ENCODE measurements at regions not wholly inside any gene's neighbourhood (a gene's known extent, or its start where the extent isn't known, plus 50 kb on each side); places are given as distances from the start of the nearest gene placed in this dataset.
"Not testable (repeated sequence)": the region's sequence is repeated elsewhere in the genome, so short reads cannot be mapped to it uniquely, and the experiment has no call there.

- H3K4me1 Mint-ChIP-seq (ENCODE audit: low read depth); H3K27ac Mint-ChIP-seq; H3K4me3 Mint-ChIP-seq; H3K27me3 Mint-ChIP-seq (ENCODE audit: low read depth); CTCF ChIA-PET; POLR2A ChIA-PET; H3K36me3 Mint-ChIP-seq (ENCODE audit: low read depth); H3K9me3 Mint-ChIP-seq (ENCODE audit: insufficient read depth); DNase-seq; ATAC-seq: not testable (repeated sequence)
Observed at GRCh38 chr2:89152501-89152900, 461.0 kb downstream of the RPIA start.

GRCh38 chr2:89153210-89153609 is 461.7 kb downstream of the RPIA start:
- H3K27me3 Mint-ChIP-seq (ENCODE audit: low read depth), result not testable (repeated sequence)

GRCh38 chr2:89154247-89154682 is 462.8 kb downstream of the RPIA start:
- H3K4me1 Mint-ChIP-seq (ENCODE audit: low read depth); H3K36me3 Mint-ChIP-seq (ENCODE audit: low read depth); DNase-seq; CTCF ChIA-PET; H3K27me3 Mint-ChIP-seq (ENCODE audit: low read depth); H3K4me3 Mint-ChIP-seq; POLR2A ChIA-PET; H3K27ac Mint-ChIP-seq; ATAC-seq; H3K9me3 Mint-ChIP-seq (ENCODE audit: insufficient read depth): not testable (repeated sequence)

More at GRCh38 chr2:89153210-89153609, 461.7 kb downstream of the RPIA start:
- H3K9me3 Mint-ChIP-seq (ENCODE audit: insufficient read depth); ATAC-seq; H3K36me3 Mint-ChIP-seq (ENCODE audit: low read depth); POLR2A ChIA-PET; DNase-seq; H3K4me3 Mint-ChIP-seq; H3K27ac Mint-ChIP-seq; CTCF ChIA-PET; H3K4me1 Mint-ChIP-seq (ENCODE audit: low read depth): not testable (repeated sequence)

GRCh38 chr2:89160306-89160705 is 468.8 kb downstream of the RPIA start:
- H3K4me3 Mint-ChIP-seq; CTCF ChIA-PET; H3K36me3 Mint-ChIP-seq (ENCODE audit: low read depth); H3K9me3 Mint-ChIP-seq (ENCODE audit: insufficient read depth); DNase-seq; H3K27me3 Mint-ChIP-seq (ENCODE audit: low read depth); ATAC-seq; H3K27ac Mint-ChIP-seq; POLR2A ChIA-PET; H3K4me1 Mint-ChIP-seq (ENCODE audit: low read depth): not testable (repeated sequence)

- H3K4me1 Mint-ChIP-seq (ENCODE audit: low read depth); H3K4me3 Mint-ChIP-seq; ATAC-seq; CTCF ChIA-PET; H3K27ac Mint-ChIP-seq; H3K36me3 Mint-ChIP-seq (ENCODE audit: low read depth); POLR2A ChIA-PET; DNase-seq; H3K9me3 Mint-ChIP-seq (ENCODE audit: insufficient read depth); H3K27me3 Mint-ChIP-seq (ENCODE audit: low read depth): not testable (repeated sequence)
Observed at GRCh38 chr2:89161626-89162025, 470.2 kb downstream of the RPIA start.

- H3K27me3 Mint-ChIP-seq (ENCODE audit: low read depth); H3K9me3 Mint-ChIP-seq (ENCODE audit: insufficient read depth); H3K27ac Mint-ChIP-seq; ATAC-seq; H3K36me3 Mint-ChIP-seq (ENCODE audit: low read depth); H3K4me1 Mint-ChIP-seq (ENCODE audit: low read depth); CTCF ChIA-PET; DNase-seq; POLR2A ChIA-PET; H3K4me3 Mint-ChIP-seq: not testable (repeated sequence)
Observed at GRCh38 chr2:89170506-89171173, 479.2 kb downstream of the RPIA start.

- POLR2A ChIA-PET; DNase-seq; H3K4me3 Mint-ChIP-seq; H3K27ac Mint-ChIP-seq; H3K9me3 Mint-ChIP-seq (ENCODE audit: insufficient read depth); ATAC-seq; H3K36me3 Mint-ChIP-seq (ENCODE audit: low read depth); H3K4me1 Mint-ChIP-seq (ENCODE audit: low read depth); CTCF ChIA-PET; H3K27me3 Mint-ChIP-seq (ENCODE audit: low read depth): not testable (repeated sequence)
Observed at GRCh38 chr2:89171174-89171519, 479.7 kb downstream of the RPIA start.

GRCh38 chr2:89177004-89177403 is 485.5 kb downstream of the RPIA start:
- H3K4me1 Mint-ChIP-seq (ENCODE audit: low read depth); H3K27me3 Mint-ChIP-seq (ENCODE audit: low read depth); ATAC-seq; H3K4me3 Mint-ChIP-seq; H3K27ac Mint-ChIP-seq; CTCF ChIA-PET; H3K9me3 Mint-ChIP-seq (ENCODE audit: insufficient read depth); DNase-seq; H3K36me3 Mint-ChIP-seq (ENCODE audit: low read depth); POLR2A ChIA-PET: not testable (repeated sequence)

GRCh38 chr2:89182221-89182620 is 490.7 kb downstream of the RPIA start:
- CTCF ChIA-PET; H3K4me3 Mint-ChIP-seq; H3K4me1 Mint-ChIP-seq (ENCODE audit: low read depth); H3K27me3 Mint-ChIP-seq (ENCODE audit: low read depth); H3K9me3 Mint-ChIP-seq (ENCODE audit: insufficient read depth); POLR2A ChIA-PET; H3K36me3 Mint-ChIP-seq (ENCODE audit: low read depth); H3K27ac Mint-ChIP-seq; ATAC-seq; DNase-seq: not testable (repeated sequence)

- H3K27ac Mint-ChIP-seq; DNase-seq; CTCF ChIA-PET; H3K4me3 Mint-ChIP-seq; ATAC-seq; H3K4me1 Mint-ChIP-seq (ENCODE audit: low read depth); H3K27me3 Mint-ChIP-seq (ENCODE audit: low read depth); H3K36me3 Mint-ChIP-seq (ENCODE audit: low read depth); H3K9me3 Mint-ChIP-seq (ENCODE audit: insufficient read depth); POLR2A ChIA-PET: not testable (repeated sequence)
Observed at GRCh38 chr2:89184746-89185145, 493.3 kb downstream of the RPIA start.

GRCh38 chr2:89195636-89196251 is 504.3 kb downstream of the RPIA start:
- H3K36me3 Mint-ChIP-seq (ENCODE audit: low read depth); H3K4me3 Mint-ChIP-seq; CTCF ChIA-PET; H3K9me3 Mint-ChIP-seq (ENCODE audit: insufficient read depth); ATAC-seq; H3K27me3 Mint-ChIP-seq (ENCODE audit: low read depth); DNase-seq; H3K27ac Mint-ChIP-seq; POLR2A ChIA-PET; H3K4me1 Mint-ChIP-seq (ENCODE audit: low read depth): not testable (repeated sequence)

- H3K4me1 Mint-ChIP-seq (ENCODE audit: low read depth); DNase-seq; H3K4me3 Mint-ChIP-seq; H3K9me3 Mint-ChIP-seq (ENCODE audit: insufficient read depth); H3K36me3 Mint-ChIP-seq (ENCODE audit: low read depth); H3K27ac Mint-ChIP-seq; H3K27me3 Mint-ChIP-seq (ENCODE audit: low read depth); POLR2A ChIA-PET; CTCF ChIA-PET; ATAC-seq: not testable (repeated sequence)
Observed at GRCh38 chr2:89196719-89197118, 505.2 kb downstream of the RPIA start.

GRCh38 chr2:89198026-89198425 is 506.6 kb downstream of the RPIA start:
- H3K27ac Mint-ChIP-seq; H3K4me1 Mint-ChIP-seq (ENCODE audit: low read depth); POLR2A ChIA-PET; CTCF ChIA-PET; H3K4me3 Mint-ChIP-seq; H3K27me3 Mint-ChIP-seq (ENCODE audit: low read depth); DNase-seq; ATAC-seq; H3K36me3 Mint-ChIP-seq (ENCODE audit: low read depth); H3K9me3 Mint-ChIP-seq (ENCODE audit: insufficient read depth): not testable (repeated sequence)
